Gastrocnemius medialis (tissue), 4 donors: ENCODE measurements at regions not wholly inside any gene's neighbourhood (a gene's known extent, or its start where the extent isn't known, plus 50 kb on each side); places are given as distances from the start of the nearest gene placed in this dataset.

Experiments used
- ATAC-seq, 2 donors: fragments of 150-250 bp; one replicate each; pipeline ENCODE4 v1.9.1; 2016
- DNase-seq, 2 donors: peaks; one replicate each; pipeline ENCODE4 v3.0.0-alpha.2; 2019
- H3K27ac ChIP-seq, 4 donors: fragments of 200-600 bp; sonication (generic); 1 replicate in 1 of 4; 2 replicates in 3 of 4; pipeline ENCODE4 v1.5.1; 2016 to 2018; ENCODE audit warnings: mild to moderate bottlenecking in 2 of 4, moderate library complexity in 1 of 4
- H3K27me3 ChIP-seq, 3 donors: fragments of 200-600 bp; sonication (generic) in 2 of 3; 1 replicate in 1 of 3; 2 replicates in 2 of 3; pipeline versions ENCODE4 v1.5.1 to v1.6.0; 2016 to 2019; ENCODE audit warnings: mild to moderate bottlenecking in 1 of 3, moderate library complexity in 1 of 3
- H3K36me3 ChIP-seq, 2 donors: fragments of 200-600 bp; sonication (generic) in 1 of 2; one replicate each; pipeline ENCODE4 v1.5.1; 2017 to 2018
- H3K4me1 ChIP-seq, 2 donors: fragments of 200-600 bp; sonication (generic) in 1 of 2; one replicate each; pipeline ENCODE4 v1.5.1; 2016 to 2017; ENCODE audit warnings: mild to moderate bottlenecking in 2 of 2
- H3K4me3 ChIP-seq, 4 donors: fragments of 200-600 bp; sonication (generic) in 3 of 4; 1 replicate in 1 of 4; 2 replicates in 3 of 4; pipeline ENCODE4 v1.5.1; 2016 to 2019; ENCODE audit warnings: mild to moderate bottlenecking in 2 of 4
- H3K9me3 ChIP-seq, 3 donors: fragments of 200-600 bp; sonication (generic) in 2 of 3; 1 replicate in 1 of 3; 2 replicates in 2 of 3; pipeline ENCODE4 v1.5.1; 2016 to 2019
- CTCF ChIP-seq, 5 experiments: fragments of 450-650 bp in 3 of 5; fragments of 200-600 bp in 2 of 5; sonication (generic) in 2 of 5; IDR thresholded peaks in 4 of 5; conservative IDR thresholded peaks in 1 of 5; 1 replicate in 4 of 5; 2 replicates in 1 of 5; pipeline ENCODE4 v1.5.1; 2016 to 2019; ENCODE audit warnings: antibody characterized with exemption in 5 of 5, mild to moderate bottlenecking in 3 of 5, moderate library complexity in 3 of 5
- POLR2A ChIP-seq, 2 donors: fragments of 450-650 bp; IDR thresholded peaks; one replicate each; pipeline ENCODE4 v1.6.1; 2017; ENCODE audit warnings: antibody characterized with exemption in 2 of 2, mild to moderate bottlenecking in 2 of 2, moderate library complexity in 2 of 2
- in situ Hi-C, 4 donors: fragments of 200-750 bp; cut with MboI; loops; one replicate each; pipeline versions ENCODE4 v1.15.0 to v1.8.0; 2017; ENCODE audit warnings: low sequenced_read_pairs in 4 of 4
- intact Hi-C: fragments of 100-400 bp; cut with DNase I; formaldehyde crosslinking; loops from one replicate; pipeline ENCODE4 v1.15.1; 2023; ENCODE audit warnings: low total_unique reads

- no peaks in the 10 kb centered on the region for H3K27me3 ChIP-seq
- no peak for ATAC-seq
- in situ Hi-C loops: no loop called here
- no peak overlapping the region for H3K4me3 ChIP-seq
- DNase-seq: no peak
- TF ChIP-seq CTCF (IDR thresholded peaks at IDR 0.05 in 4 of 5, conservative IDR thresholded peaks at IDR 0.05 in 1 of 5) (no peak), POLR2A (IDR thresholded peaks at IDR 0.05) (no peak)
- H3K27ac ChIP-seq: no peak overlapping the region
- intact Hi-C loops: no loop called here
- no peaks in the 10 kb centered on the region for H3K36me3 ChIP-seq
- H3K4me1 ChIP-seq: no peaks in the 10 kb centered on the region
- no peaks in the 10 kb centered on the region for H3K9me3 ChIP-seq
Observed at GRCh38 chr13:47397739-47398138, 500.9 kb upstream of the HTR2A start.

- intact Hi-C loops: no loop called here
- in situ Hi-C loops: no loop called here
Observed at GRCh38 chr13:47396915-47397314, 500.1 kb upstream of the HTR2A start.

GRCh38 chr13:47374741-47375140, 477.9 kb upstream of the HTR2A start:
- no peak for ATAC-seq
- no peaks in the 10 kb centered on the region for H3K36me3 ChIP-seq
- H3K27ac ChIP-seq: no peak overlapping the region
- H3K4me3 ChIP-seq: no peak overlapping the region
- no peaks in the 10 kb centered on the region for H3K9me3 ChIP-seq
- H3K4me1 ChIP-seq: no peaks in the 10 kb centered on the region
- in situ Hi-C loops: no loop called here
- no peaks in the 10 kb centered on the region for H3K27me3 ChIP-seq
- DNase-seq: no peak
- TF ChIP-seq CTCF (IDR thresholded peaks at IDR 0.05 in 4 of 5, conservative IDR thresholded peaks at IDR 0.05 in 1 of 5): no peak
- TF ChIP-seq POLR2A (IDR thresholded peaks at IDR 0.05): no peak
- intact Hi-C loops: no loop called here

More at GRCh38 chr13:47396915-47397314, 500.1 kb upstream of the HTR2A start:
- ATAC-seq: no peak
- H3K27me3 ChIP-seq: no peaks in the 10 kb centered on the region
- no peaks in the 10 kb centered on the region for H3K9me3 ChIP-seq
- no peaks in the 10 kb centered on the region for H3K36me3 ChIP-seq
- no peak overlapping the region for H3K27ac ChIP-seq
- no peaks in the 10 kb centered on the region for H3K4me1 ChIP-seq
- TF ChIP-seq POLR2A (IDR thresholded peaks at IDR 0.05) (no peak), CTCF (IDR thresholded peaks at IDR 0.05 in 4 of 5, conservative IDR thresholded peaks at IDR 0.05 in 1 of 5) (no peak)
- no peak overlapping the region for H3K4me3 ChIP-seq
- no peak for DNase-seq

GRCh38 chr13:47372751-47373150, 475.9 kb upstream of the HTR2A start:
- ATAC-seq (no peak), DNase-seq (no peak)
- intact Hi-C loops (no loop called here), in situ Hi-C loops (no loop called here)
- H3K4me1 ChIP-seq: no peaks in the 10 kb centered on the region
- H3K9me3 ChIP-seq: no peaks in the 10 kb centered on the region
- H3K27me3 ChIP-seq: no peaks in the 10 kb centered on the region
- no peaks in the 10 kb centered on the region for H3K36me3 ChIP-seq
- H3K27ac ChIP-seq: no peak overlapping the region
- H3K4me3 ChIP-seq: no peak overlapping the region
- TF ChIP-seq CTCF (IDR thresholded peaks at IDR 0.05 in 4 of 5, conservative IDR thresholded peaks at IDR 0.05 in 1 of 5): no peak

- Histone ChIP-seq H3K4me3 (no peak overlapping the region), H3K36me3 (no peaks in the 10 kb centered on the region), H3K27me3 (no peaks in the 10 kb centered on the region), H3K27ac (no peak overlapping the region), H3K9me3 (peaks cover 0 to 6% (median 0%) of the 10 kb centered on the region in 3 donors), H3K4me1 (no peaks in the 10 kb centered on the region)
- TF ChIP-seq CTCF (IDR thresholded peaks at IDR 0.05 in 4 of 5, conservative IDR thresholded peaks at IDR 0.05 in 1 of 5) (no peak), POLR2A (IDR thresholded peaks at IDR 0.05) (no peak)
- intact Hi-C loops: no loop called here
- in situ Hi-C loops: no loop called here
- DNase-seq (no peak), ATAC-seq (no peak)
Observed at GRCh38 chr13:47351798-47352197, 454.9 kb upstream of the HTR2A start.
